H1 (cell line): ENCODE measurements at regions not wholly inside any gene's neighbourhood (a gene's known extent, or its start where the extent isn't known, plus 50 kb on each side); places are given as distances from the start of the nearest gene placed in this dataset.

Source experiments
- CTCF ChIA-PET: fragments of 300-600 bp; sonication (Branson Sonifier 250); formaldehyde crosslinking; loops from one replicate; lab custom pipeline; 2021; ENCODE audit not compliant: partially characterized antibody; lab: Charles Lee
- POLR2A ChIA-PET: fragments of 300-600 bp; sonication (Branson Sonifier 250); formaldehyde crosslinking; loops from one replicate; lab custom pipeline; 2021; ENCODE audit warnings: inconsistent platforms; ENCODE audit not compliant: partially characterized antibody; lab: Charles Lee
- DNase-seq, 2 experiments: peaks; one replicate each; pipeline versions ENCODE4 v3.0.0 to v3.0.0-alpha.2; 2010 to 2022; ENCODE audit warnings: low spot score in 2 of 2, low read depth in 1 of 2, mixed read lengths in 1 of 2
- FAIRE-seq: peaks from 2 replicates; lab custom pipeline; 2011; peaks lifted over from hg19 to GRCh38; lab: Jason Lieb, UNC
- H2AFZ ChIP-seq: 2 replicates; pipeline ENCODE4 v1.8.1; 2012; ENCODE audit warnings: low read length, inconsistent platforms
- H2AK5ac ChIP-seq: 2 replicates; pipeline ENCODE4 v1.6.1; 2013; ENCODE audit warnings: low read depth, low read length
- H2BK120ac ChIP-seq: replicated peaks from 2 replicates; pipeline ENCODE3; 2013; ENCODE audit warnings: low read depth, low read length, inconsistent platforms
- H2BK12ac ChIP-seq: 2 replicates; pipeline ENCODE4 v1.6.1; 2013; ENCODE audit warnings: low read depth, low read length
- H2BK15ac ChIP-seq: 2 replicates; pipeline ENCODE4 v1.6.1; 2013; ENCODE audit warnings: low read length
- H2BK20ac ChIP-seq: 2 replicates; pipeline ENCODE4 v1.6.1; 2013; ENCODE audit warnings: low read length
- H2BK5ac ChIP-seq: 2 replicates; pipeline ENCODE4 v1.6.1; 2013; ENCODE audit warnings: low read depth, low read length
- H3K14ac ChIP-seq: 2 replicates; pipeline ENCODE4 v1.6.1; 2013; ENCODE audit warnings: inconsistent platforms; ENCODE audit not compliant: insufficient read length
- H3K18ac ChIP-seq: 2 replicates; pipeline ENCODE4 v1.6.1; 2013; ENCODE audit warnings: low read length; ENCODE audit errors: extremely low read depth
- H3K23ac ChIP-seq: 2 replicates; pipeline ENCODE4 v1.6.1; 2013; ENCODE audit warnings: inconsistent platforms; ENCODE audit not compliant: insufficient read length
- H3K23me2 ChIP-seq: 2 replicates; pipeline ENCODE4 v1.6.1; 2013; ENCODE audit warnings: low read depth, low read length
- H3K27ac ChIP-seq: 2 replicates; pipeline ENCODE4 v1.6.1; 2011; ENCODE audit warnings: low read depth, low read length, inconsistent platforms
- H3K27me3 ChIP-seq, 4 experiments: replicated peaks in 1 of 4; 1 replicate in 1 of 4; 2 replicates in 3 of 4; pipeline versions ENCODE4 v1.6.1 to v1.8.1; 2011 to 2013; ENCODE audit warnings: low read length in 3 of 4, mild to moderate bottlenecking in 3 of 4, inconsistent platforms in 2 of 4, mixed read lengths in 2 of 4, moderate library complexity in 1 of 4; ENCODE audit not compliant: control insufficient read depth in 3 of 4, insufficient read depth in 3 of 4; ENCODE audit errors: extremely low read depth in 1 of 4
- H3K36me3 ChIP-seq, 4 experiments: 2 replicates each; pipeline versions ENCODE4 v1.6.1 to v1.8.1; 2011 to 2013; ENCODE audit warnings: mild to moderate bottlenecking in 4 of 4, low read length in 3 of 4, moderate library complexity in 2 of 4, control low read depth in 1 of 4, inconsistent platforms in 1 of 4; ENCODE audit not compliant: insufficient read depth in 4 of 4, control insufficient read depth in 2 of 4
- H3K4ac ChIP-seq: replicated peaks from 2 replicates; pipeline ENCODE3; 2013; ENCODE audit warnings: low read length, low read depth, mixed read lengths, inconsistent platforms; ENCODE audit not compliant: insufficient read length
- H3K4me1 ChIP-seq, 4 experiments: replicated peaks in 1 of 4; 1 replicate in 1 of 4; 2 replicates in 3 of 4; pipeline versions ENCODE4 v1.6.1 to v1.8.1; 2011 to 2013; ENCODE audit warnings: low read length in 3 of 4, inconsistent platforms in 2 of 4, mixed read lengths in 1 of 4; ENCODE audit not compliant: insufficient read depth in 4 of 4, control insufficient read depth in 3 of 4
- H3K4me2 ChIP-seq, 2 experiments: 2 replicates each; pipeline versions ENCODE4 v1.6.1 to v1.8.1; 2011 to 2013; ENCODE audit warnings: low read depth in 2 of 2, low read length in 2 of 2, control low read depth in 1 of 2, inconsistent platforms in 1 of 2, mild to moderate bottlenecking in 1 of 2; ENCODE audit not compliant: insufficient read depth in 1 of 2
- H3K4me3 ChIP-seq, 4 experiments: fragments of 200-600, 300-600 bp in 1 of 4; sonication (generic), shearing (Covaris generic), sonication (Bioruptor Twin) in 1 of 4; 2 replicates each; pipeline versions ENCODE4 v1.5.1 to v1.8.1; 2011 to 2016; ENCODE audit warnings: low read length in 4 of 4, low read depth in 3 of 4, control low read depth in 2 of 4, inconsistent platforms in 2 of 4, mild to moderate bottlenecking in 2 of 4, mixed read lengths in 1 of 4, moderate library complexity in 1 of 4; ENCODE audit not compliant: insufficient read depth in 2 of 4; ENCODE audit errors: extremely low read depth in 1 of 4
- H3K56ac ChIP-seq: replicated peaks from 2 replicates; pipeline ENCODE3; 2013; ENCODE audit warnings: low read depth, mild to moderate bottlenecking, mixed read lengths, low read length, inconsistent platforms; ENCODE audit not compliant: insufficient read length
- H3K79me1 ChIP-seq: 2 replicates; pipeline ENCODE4 v1.6.1; 2013; ENCODE audit warnings: low read depth, low read length, control low read depth
- H3K79me2 ChIP-seq, 2 experiments: 2 replicates each; pipeline versions ENCODE4 v1.6.1 to v1.8.1; 2012 to 2013; ENCODE audit warnings: low read length in 2 of 2, mild to moderate bottlenecking in 2 of 2, inconsistent platforms in 1 of 2; ENCODE audit not compliant: insufficient read depth in 2 of 2, control insufficient read depth in 1 of 2
- H3K9ac ChIP-seq, 4 experiments: replicated peaks in 1 of 4; 1 replicate in 1 of 4; 2 replicates in 3 of 4; pipeline versions ENCODE4 v1.6.1 to v1.8.1; 2011 to 2013; ENCODE audit warnings: low read depth in 3 of 4, low read length in 3 of 4, control low read depth in 2 of 4, mild to moderate bottlenecking in 2 of 4, moderate library complexity in 2 of 4, inconsistent platforms in 1 of 4; ENCODE audit errors: extremely low read depth in 1 of 4
- H3K9me3 ChIP-seq, 2 experiments: 2 replicates each; pipeline versions ENCODE4 v1.6.1 to v1.8.1; 2012 to 2013; ENCODE audit warnings: mild to moderate bottlenecking in 2 of 2, moderate library complexity in 2 of 2, control low read depth in 1 of 2, inconsistent platforms in 1 of 2, low read depth in 1 of 2, low read length in 1 of 2, mixed read lengths in 1 of 2; ENCODE audit not compliant: insufficient read depth in 2 of 2
- H4K20me1 ChIP-seq, 2 experiments: replicated peaks in 1 of 2; 2 replicates each; pipeline versions ENCODE3 to v1.8.1; 2011 to 2013; ENCODE audit warnings: inconsistent platforms in 2 of 2, low read length in 2 of 2, mild to moderate bottlenecking in 1 of 2; ENCODE audit not compliant: insufficient read depth in 2 of 2, control insufficient read depth in 1 of 2
- H4K5ac ChIP-seq: 2 replicates; pipeline ENCODE4 v1.6.1; 2013; ENCODE audit warnings: low read length, low read depth, mixed read lengths, inconsistent platforms; ENCODE audit not compliant: insufficient read length
- H4K8ac ChIP-seq: 2 replicates; pipeline ENCODE4 v1.8.0; 2013; ENCODE audit warnings: mild to moderate bottlenecking, moderate library complexity, low read length, inconsistent platforms; ENCODE audit not compliant: insufficient read depth; ENCODE audit errors: extremely low read depth
- H4K91ac ChIP-seq: replicated peaks from 2 replicates; pipeline ENCODE3; 2013; ENCODE audit warnings: low read length, mixed read lengths, inconsistent platforms; ENCODE audit not compliant: insufficient read length
- CEBPB ChIP-seq: IDR thresholded peaks from 2 replicates; pipeline ENCODE4 v1.6.1; 2012; ENCODE audit warnings: low read depth, low read length
- KDM1A ChIP-seq: fragments of 200-600, 300-600 bp; sonication (generic); IDR thresholded peaks from 2 replicates; pipeline ENCODE4 v1.7.1; 2016; ENCODE audit warnings: mild to moderate bottlenecking, low read length, borderline replicate concordance
- WGBS, 2 experiments: shearing (Covaris generic) in 1 of 2; methylation state at CpG; one replicate each; pipeline versions ENCODE4 v1.1.6 to v1.1.7; 2013 to 2015; ENCODE audit warnings: low lambda C conversion rate in 2 of 2, mixed read lengths in 2 of 2, inconsistent platforms in 1 of 2, low coverage in 1 of 2, missing lambda C conversion rate in 1 of 2; ENCODE audit not compliant: insufficient replicate concordance in 2 of 2, insufficient coverage in 1 of 2, insufficient read length in 1 of 2; ENCODE audit errors: extremely low coverage in 1 of 2, missing lambda C conversion rate in 1 of 2; 5-methylcytosine and 5-hydroxymethylcytosine counted together

- no peak overlapping the region for H2BK120ac ChIP-seq
- H4K20me1 ChIP-seq: no peaks in the 10 kb centered on the region
- ChIA-PET POLR2A (interaction anchor here (0.6 kb wide), 1 partner anchor 23 kb away, joined by 3 read pairs; no protein-coding TSS in a partner anchor), CTCF (interaction anchor here (0.6 kb wide), 1 partner anchor 89 kb away, joined by 3 read pairs; the partner anchor contains the start of gene RBX1)
- H3K4me1 ChIP-seq: no peaks in the 10 kb centered on the region
- H3K23ac ChIP-seq: no peak overlapping the region
- no peak overlapping the region for H3K14ac ChIP-seq
- no peak overlapping the region for H3K56ac ChIP-seq
- no peak overlapping the region for H3K4me3 ChIP-seq
- H3K36me3 ChIP-seq: no peaks in the 10 kb centered on the region
- H2AK5ac ChIP-seq: no peak overlapping the region
- H3K79me1 ChIP-seq: no peaks in the 10 kb centered on the region
- no peak overlapping the region for H3K4me2 ChIP-seq
- no peak overlapping the region for H2BK20ac ChIP-seq
- no peak overlapping the region for H4K5ac ChIP-seq
- DNase-seq (no peak), FAIRE-seq (no peak)
- no peak overlapping the region for H3K27ac ChIP-seq
- H3K23me2 ChIP-seq: no peaks in the 10 kb centered on the region
- H2BK5ac ChIP-seq: no peak overlapping the region
- no peaks in the 10 kb centered on the region for H3K9me3 ChIP-seq
- no peaks in the 10 kb centered on the region for H3K27me3 ChIP-seq
- no peak overlapping the region for H3K9ac ChIP-seq
- no peak overlapping the region for H3K4ac ChIP-seq
- H3K79me2 ChIP-seq: no peaks in the 10 kb centered on the region
- no peak overlapping the region for H4K8ac ChIP-seq
- no peak overlapping the region for H2BK12ac ChIP-seq
- no peak overlapping the region for H4K91ac ChIP-seq
- no peak overlapping the region for H2BK15ac ChIP-seq
- no peak overlapping the region for H2AFZ ChIP-seq
- WGBS, 2 experiments: 95% methylated on average over 1 of the region's 1 CpG; no CpG with 5 or more reads in 1 of the 2 experiments
- TF ChIP-seq KDM1A: no peak
- TF ChIP-seq CEBPB: peak; percentile 21; the same call in 1 of the 2 replicates
- no peak overlapping the region for H3K18ac ChIP-seq
Measured at GRCh38 chr22:41040483-41040882, 51.9 kb upstream of the EP300 start.
